DND-41 (cell line): ENCODE measurements at regions not wholly inside any gene's neighbourhood (a gene's known extent, or its start where the extent isn't known, plus 50 kb on each side); places are given as distances from the start of the nearest gene placed in this dataset.

ENCODE experiments used
- ATAC-seq: fragments of 200-7000 bp; cut with Tn5 transposase; 3 replicates; pipeline ENCODE4 v1.9.1; 2021; ENCODE audit warnings: low read depth; ENCODE audit not compliant: insufficient read depth
- DNase-seq: peaks from one replicate; pipeline ENCODE4 v3.0.0-alpha.2; 2020
- H2AFZ ChIP-seq: 2 replicates; pipeline ENCODE4 v1.6.0; 2012; ENCODE audit warnings: low read depth, low read length
- H3K27ac ChIP-seq: 2 replicates; pipeline ENCODE4 v1.5.1; 2012; ENCODE audit warnings: low read length, inconsistent platforms
- H3K27me3 ChIP-seq: fragments of 200-600 bp; sonication (generic); 2 replicates; pipeline ENCODE4 v1.6.0; 2012; ENCODE audit warnings: low read length, mild to moderate bottlenecking, inconsistent platforms; ENCODE audit not compliant: insufficient read depth, poor library complexity
- H3K36me3 ChIP-seq: 2 replicates; pipeline ENCODE4 v1.5.1; 2012; ENCODE audit warnings: low read length, inconsistent platforms; ENCODE audit not compliant: insufficient read depth
- H3K4me1 ChIP-seq: 2 replicates; pipeline ENCODE4 v1.5.1; 2012; ENCODE audit warnings: mild to moderate bottlenecking, low read length; ENCODE audit not compliant: insufficient read depth
- H3K4me2 ChIP-seq: 2 replicates; pipeline ENCODE4 v1.6.0; 2012; ENCODE audit warnings: mild to moderate bottlenecking, moderate library complexity, low read length, inconsistent platforms; ENCODE audit not compliant: insufficient read depth
- H3K4me3 ChIP-seq, 2 experiments: fragments of 200-600 bp in 1 of 2; shearing (Covaris generic) in 1 of 2; 2 replicates each; pipeline ENCODE4 v1.5.1; 2012 to 2016; ENCODE audit warnings: inconsistent platforms in 2 of 2, low read length in 2 of 2, mild to moderate bottlenecking in 2 of 2, low read depth in 1 of 2, moderate library complexity in 1 of 2
- H3K79me2 ChIP-seq: 2 replicates; pipeline ENCODE4 v1.6.0; 2012; ENCODE audit warnings: low read length, inconsistent platforms; ENCODE audit not compliant: insufficient read depth
- H3K9ac ChIP-seq: 2 replicates; pipeline ENCODE4 v1.6.0; 2012; ENCODE audit warnings: low read depth, mild to moderate bottlenecking, inconsistent platforms, low read length, moderate library complexity
- H3K9me3 ChIP-seq: 2 replicates; pipeline ENCODE4 v1.5.1; 2012; ENCODE audit warnings: low read length, moderate library complexity, mild to moderate bottlenecking, inconsistent platforms; ENCODE audit not compliant: insufficient read depth, severe bottlenecking
- H4K20me1 ChIP-seq: 2 replicates; pipeline ENCODE4 v1.6.0; 2012; ENCODE audit warnings: low read length; ENCODE audit not compliant: insufficient read depth
- EZH2 ChIP-seq: IDR thresholded peaks from 3 replicates; pipeline ENCODE4 v1.6.1; 2012; ENCODE audit warnings: borderline replicate concordance, low read depth, mild to moderate bottlenecking, moderate library complexity, low read length, inconsistent platforms; ENCODE audit not compliant: severe bottlenecking
- TF ChIP-seq, protein P1 (sequence below): IDR thresholded peaks from 2 replicates; pipeline ENCODE4 v1.5.1; 2012; ENCODE audit warnings: borderline replicate concordance, low read length, moderate library complexity, mild to moderate bottlenecking; ENCODE audit not compliant: poor library complexity, severe bottlenecking; ENCODE audit errors: extremely low read depth

DNA sequence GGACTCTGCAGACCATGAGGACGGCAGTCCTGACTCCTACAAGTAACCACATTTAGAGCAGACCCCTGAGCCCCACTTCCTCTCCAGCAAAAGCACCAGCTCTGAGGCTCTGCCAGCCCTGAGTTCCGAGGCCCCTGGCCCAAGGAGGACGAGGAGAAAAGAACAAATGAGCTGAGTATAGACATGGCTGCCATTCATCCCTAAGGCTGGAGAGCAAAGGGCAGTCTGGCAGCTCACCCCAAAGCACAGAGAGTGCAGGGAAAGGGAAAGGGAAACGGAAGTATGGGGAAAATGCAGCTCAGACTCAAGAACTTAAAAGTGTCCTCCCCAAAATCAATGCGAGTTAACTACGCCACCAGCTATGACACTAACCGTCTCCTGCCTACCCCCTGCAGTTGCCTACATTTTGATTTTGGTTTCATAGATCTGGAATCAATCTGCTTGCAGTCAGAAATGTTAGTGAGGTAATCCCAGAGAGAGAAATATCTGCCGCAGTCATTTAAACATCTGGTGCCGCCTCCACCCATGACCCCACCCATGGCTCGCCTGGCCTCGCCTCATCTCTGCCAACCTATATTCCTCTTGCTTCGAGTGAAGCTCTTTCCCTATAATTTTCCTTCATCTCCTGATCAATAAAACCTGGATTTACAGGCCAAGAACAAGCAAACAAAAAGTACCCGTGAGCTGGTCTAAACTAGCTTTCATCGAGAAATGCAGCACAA lies 49.6 kb upstream of the AFDN start:
- no peak overlapping the region for H3K4me2 ChIP-seq
- TF ChIP-seq, protein P1, sequence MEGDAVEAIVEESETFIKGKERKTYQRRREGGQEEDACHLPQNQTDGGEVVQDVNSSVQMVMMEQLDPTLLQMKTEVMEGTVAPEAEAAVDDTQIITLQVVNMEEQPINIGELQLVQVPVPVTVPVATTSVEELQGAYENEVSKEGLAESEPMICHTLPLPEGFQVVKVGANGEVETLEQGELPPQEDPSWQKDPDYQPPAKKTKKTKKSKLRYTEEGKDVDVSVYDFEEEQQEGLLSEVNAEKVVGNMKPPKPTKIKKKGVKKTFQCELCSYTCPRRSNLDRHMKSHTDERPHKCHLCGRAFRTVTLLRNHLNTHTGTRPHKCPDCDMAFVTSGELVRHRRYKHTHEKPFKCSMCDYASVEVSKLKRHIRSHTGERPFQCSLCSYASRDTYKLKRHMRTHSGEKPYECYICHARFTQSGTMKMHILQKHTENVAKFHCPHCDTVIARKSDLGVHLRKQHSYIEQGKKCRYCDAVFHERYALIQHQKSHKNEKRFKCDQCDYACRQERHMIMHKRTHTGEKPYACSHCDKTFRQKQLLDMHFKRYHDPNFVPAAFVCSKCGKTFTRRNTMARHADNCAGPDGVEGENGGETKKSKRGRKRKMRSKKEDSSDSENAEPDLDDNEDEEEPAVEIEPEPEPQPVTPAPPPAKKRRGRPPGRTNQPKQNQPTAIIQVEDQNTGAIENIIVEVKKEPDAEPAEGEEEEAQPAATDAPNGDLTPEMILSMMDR: no peak
- no peak for TF ChIP-seq EZH2
- H3K4me3 ChIP-seq: no peak overlapping the region
- H3K36me3 ChIP-seq: no peaks in the 10 kb centered on the region
- H3K27me3 ChIP-seq: no peaks in the 10 kb centered on the region
- H3K9me3 ChIP-seq: no peaks in the 10 kb centered on the region
- no peak overlapping the region for H3K27ac ChIP-seq
- no peak overlapping the region for H2AFZ ChIP-seq
- H3K79me2 ChIP-seq: no peaks in the 10 kb centered on the region
- H3K4me1 ChIP-seq: no peaks in the 10 kb centered on the region
- no peaks in the 10 kb centered on the region for H4K20me1 ChIP-seq
- DNase-seq (no peak), ATAC-seq (no peak)
- H3K9ac ChIP-seq: no peak overlapping the region
